IMR-90 (cell line): ENCODE measurements at regions not wholly inside any gene's neighbourhood (a gene's known extent, or its start where the extent isn't known, plus 50 kb on each side); places are given as distances from the start of the nearest gene placed in this dataset.

Experiments used
- ATAC-seq: fragments of 200-7000 bp; cut with Tn5 transposase; 2 replicates; pipeline ENCODE4 v1.9.1; 2020; ENCODE audit warnings: low read depth, mild to moderate bottlenecking, moderate library complexity
- BruUV-seq: library from RNA; stranded (reverse); fragments of 400-500 nt; replicated peaks from 2 replicates; lab custom pipeline; 2021; lab: Mats Ljungman, UMichigan
- CTCF ChIA-PET: fragments of 300-600 bp; formaldehyde crosslinking; extraction: SDS; loops from one replicate; lab custom pipeline; 2021; ENCODE audit warnings: antibody characterized with exemption; lab: Yijun Ruan, JAX
- POLR2A ChIA-PET: fragments of 300-600 bp; sonication (Branson Sonifier 250); formaldehyde crosslinking; loops from one replicate; lab custom pipeline; 2022; ENCODE audit warnings: antibody characterized with exemption; ENCODE audit not compliant: unreplicated experiment; lab: Charles Lee
- DNase-seq: peaks from one replicate; pipeline ENCODE4 v3.0.0; 2013
- H2AFZ ChIP-seq: replicated peaks from 2 replicates; pipeline ENCODE3; 2013; ENCODE audit warnings: low read length, mild to moderate bottlenecking; ENCODE audit not compliant: poor library complexity
- H2AK5ac ChIP-seq: 2 replicates; pipeline ENCODE4 v1.6.1; 2013; ENCODE audit warnings: low read depth, low read length, inconsistent platforms
- H2AK9ac ChIP-seq: replicated peaks from 2 replicates; pipeline ENCODE3; 2013; ENCODE audit warnings: mild to moderate bottlenecking, low read depth, low read length, moderate library complexity; ENCODE audit not compliant: poor library complexity
- H2BK120ac ChIP-seq: 2 replicates; pipeline ENCODE4 v1.6.1; 2013; ENCODE audit warnings: low read depth, low read length, inconsistent platforms
- H2BK15ac ChIP-seq: 3 replicates; pipeline ENCODE4 v1.6.1; 2013; ENCODE audit warnings: low read depth, low read length, inconsistent platforms
- H2BK20ac ChIP-seq: 2 replicates; pipeline ENCODE4 v1.6.1; 2013; ENCODE audit warnings: low read depth, mild to moderate bottlenecking, inconsistent platforms, low read length, moderate library complexity
- H2BK5ac ChIP-seq: 2 replicates; pipeline ENCODE4 v1.6.1; 2013; ENCODE audit warnings: mild to moderate bottlenecking, low read depth, low read length, inconsistent platforms; ENCODE audit not compliant: poor library complexity, severe bottlenecking
- H3K14ac ChIP-seq: replicated peaks from 2 replicates; pipeline ENCODE4 v1.6.1; 2013; ENCODE audit warnings: low read depth, low read length, inconsistent platforms
- H3K18ac ChIP-seq: 2 replicates; pipeline ENCODE4 v1.6.1; 2013; ENCODE audit warnings: low read depth, low read length, control low read depth
- H3K23ac ChIP-seq: 2 replicates; pipeline ENCODE4 v1.6.1; 2013; ENCODE audit warnings: low read depth, low read length, inconsistent platforms
- H3K27ac ChIP-seq: 2 replicates; pipeline ENCODE4 v1.5.1; 2013; ENCODE audit warnings: mild to moderate bottlenecking, control low read depth, low read length; ENCODE audit not compliant: insufficient read depth
- H3K27me3 ChIP-seq: 2 replicates; pipeline ENCODE4 v1.6.1; 2013; ENCODE audit warnings: low read length; ENCODE audit not compliant: control insufficient read depth, insufficient read depth
- H3K36me3 ChIP-seq: 2 replicates; pipeline ENCODE4 v1.6.1; 2013; ENCODE audit warnings: low read length, mixed read lengths; ENCODE audit not compliant: control insufficient read depth, insufficient read depth
- H3K4ac ChIP-seq: 2 replicates; pipeline ENCODE4 v1.6.1; 2013; ENCODE audit warnings: low read depth, low read length, inconsistent platforms
- H3K4me1 ChIP-seq: 2 replicates; pipeline ENCODE4 v1.6.1; 2013; ENCODE audit warnings: low read length, mixed read lengths; ENCODE audit not compliant: control insufficient read depth, insufficient read depth
- H3K4me2 ChIP-seq: 2 replicates; pipeline ENCODE4 v1.6.1; 2013; ENCODE audit warnings: low read depth, mild to moderate bottlenecking, control low read depth, low read length, moderate library complexity
- H3K4me3 ChIP-seq: 2 replicates; pipeline ENCODE4 v1.5.1; 2013; ENCODE audit warnings: low read depth, mild to moderate bottlenecking, control low read depth, low read length, moderate library complexity; ENCODE audit not compliant: insufficient read depth
- H3K56ac ChIP-seq: 2 replicates; pipeline ENCODE4 v1.6.1; 2013; ENCODE audit warnings: low read length, inconsistent platforms; ENCODE audit not compliant: insufficient read depth; ENCODE audit errors: extremely low read depth
- H3K79me1 ChIP-seq, 2 experiments: 2 replicates each; pipeline ENCODE4 v1.6.1; 2013; ENCODE audit warnings: low read length in 2 of 2, inconsistent platforms in 1 of 2, low read depth in 1 of 2
- H3K9ac ChIP-seq: 2 replicates; pipeline ENCODE4 v1.6.1; 2013; ENCODE audit warnings: low read depth, low read length, control low read depth
- H3K9me1 ChIP-seq: 2 replicates; pipeline ENCODE4 v1.6.1; 2013; ENCODE audit warnings: low read length, inconsistent platforms; ENCODE audit not compliant: insufficient read depth
- H3K9me3 ChIP-seq: 2 replicates; pipeline ENCODE4 v1.6.1; 2013; ENCODE audit warnings: low read length; ENCODE audit not compliant: control insufficient read depth, insufficient read depth
- H4K20me1 ChIP-seq: 2 replicates; pipeline ENCODE4 v1.6.1; 2013; ENCODE audit warnings: low read length, inconsistent platforms; ENCODE audit not compliant: insufficient read depth
- H4K5ac ChIP-seq: 2 replicates; pipeline ENCODE4 v1.6.1; 2013; ENCODE audit warnings: mild to moderate bottlenecking, low read depth, low read length, control low read depth
- H4K8ac ChIP-seq, 2 experiments: 2 replicates each; pipeline ENCODE4 v1.6.1; 2013; ENCODE audit warnings: low read depth in 2 of 2, low read length in 2 of 2, control low read depth in 1 of 2, inconsistent platforms in 1 of 2
- H4K91ac ChIP-seq: 2 replicates; pipeline ENCODE4 v1.6.1; 2013; ENCODE audit warnings: low read depth, low read length, inconsistent platforms; ENCODE audit not compliant: insufficient read depth
- CEBPB ChIP-seq: IDR thresholded peaks from 2 replicates; pipeline ENCODE4 v1.6.1; 2012; ENCODE audit warnings: low read depth, low read length, improper control_type of control experiment
- CHD1 ChIP-seq: IDR thresholded peaks from 2 replicates; pipeline ENCODE4 v1.6.1; 2012; ENCODE audit warnings: low read depth, low read length, improper control_type of control experiment
- MAZ ChIP-seq: IDR thresholded peaks from 2 replicates; pipeline ENCODE4 v1.6.1; 2012; ENCODE audit warnings: low read depth, mild to moderate bottlenecking, low read length, improper control_type of control experiment, moderate library complexity, borderline replicate concordance
- NFE2L2 ChIP-seq: fragments of 150-350 bp; IDR thresholded peaks from 2 replicates; pipeline ENCODE4 v1.6.1; 2016; ENCODE audit warnings: low read depth, mild to moderate bottlenecking, low read length
- RAD21 ChIP-seq: IDR thresholded peaks from 2 replicates; pipeline ENCODE4 v1.6.1; 2012; ENCODE audit warnings: low read length, improper control_type of control experiment
- RCOR1 ChIP-seq: IDR thresholded peaks from 2 replicates; pipeline ENCODE4 v1.6.1; 2012; ENCODE audit warnings: mild to moderate bottlenecking, low read length, improper control_type of control experiment; ENCODE audit not compliant: insufficient replicate concordance
- WGBS, 2 experiments: methylation state at CpG; one replicate each; pipeline versions ENCODE4 v1.1.5 to v1.1.7; 2013; ENCODE audit warnings: missing lambda C conversion rate in 2 of 2; ENCODE audit not compliant: insufficient read length in 1 of 2; ENCODE audit errors: extremely low coverage in 2 of 2; 5-methylcytosine and 5-hydroxymethylcytosine counted together
- dilution Hi-C: fragments of 300-500 bp; cut with HindIII; formaldehyde crosslinking; loops from one replicate; pipeline ENCODE4 v1.14.3; 2018; ENCODE audit warnings: low sequenced_read_pairs; ENCODE audit not compliant: unreplicated experiment
- in situ Hi-C: fragments of 300-500 bp; cut with MboI; formaldehyde crosslinking; loops from 3 replicates; pipeline ENCODE4 v1.14.3; 2019; ENCODE audit warnings: low sequenced_read_pairs, inconsistent platforms, mixed read lengths
- intact Hi-C: fragments of 100-400 bp; cut with micrococcal nuclease; formaldehyde crosslinking; loops from 2 replicates; pipeline ENCODE4 v1.10.0; 2022
- TF ChIP-seq, protein P1 (sequence below): conservative IDR thresholded peaks from 2 replicates; pipeline ENCODE4 v1.5.1; 2012; ENCODE audit warnings: mild to moderate bottlenecking, low read depth, low read length, improper control_type of control experiment

DNA sequence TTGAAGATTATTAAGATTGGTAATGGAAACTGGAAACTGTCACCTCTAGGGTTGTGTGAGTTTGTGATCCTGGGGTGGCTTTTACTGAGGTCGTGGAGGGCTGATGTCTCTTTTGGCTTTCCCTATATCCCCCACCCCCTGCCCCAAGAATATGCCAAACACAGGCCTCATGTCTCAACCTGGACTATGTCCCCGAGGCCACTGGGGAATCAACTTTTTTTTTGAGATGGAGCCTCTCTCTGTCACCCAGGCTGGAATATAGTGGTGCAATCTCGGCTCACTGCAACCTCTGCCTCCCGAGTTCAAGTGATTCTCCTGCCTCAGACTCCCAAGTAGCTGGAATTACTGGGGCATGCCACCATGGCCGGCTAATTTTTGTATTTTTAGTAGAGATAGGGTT is 83.3 kb upstream of the RALGAPA2 start:
- no peak overlapping the region for H2AFZ ChIP-seq
- no peak overlapping the region for H2BK120ac ChIP-seq
- dilution Hi-C loops = no loop called here
- H3K27me3 ChIP-seq = no peaks in the 10 kb centered on the region
- POLR2A ChIA-PET = no interaction called here
- H3K9me1 ChIP-seq = no peaks in the 10 kb centered on the region
- no peak overlapping the region for H3K14ac ChIP-seq
- H3K56ac ChIP-seq = no peak overlapping the region
- H3K4me3 ChIP-seq = no peak overlapping the region
- no peak overlapping the region for H2AK5ac ChIP-seq
- TF ChIP-seq MAZ (no peak), CEBPB (no peak), NFE2L2 (no peak), CHD1 (no peak), RCOR1 (no peak), RAD21 (no peak)
- TF ChIP-seq, protein P1, sequence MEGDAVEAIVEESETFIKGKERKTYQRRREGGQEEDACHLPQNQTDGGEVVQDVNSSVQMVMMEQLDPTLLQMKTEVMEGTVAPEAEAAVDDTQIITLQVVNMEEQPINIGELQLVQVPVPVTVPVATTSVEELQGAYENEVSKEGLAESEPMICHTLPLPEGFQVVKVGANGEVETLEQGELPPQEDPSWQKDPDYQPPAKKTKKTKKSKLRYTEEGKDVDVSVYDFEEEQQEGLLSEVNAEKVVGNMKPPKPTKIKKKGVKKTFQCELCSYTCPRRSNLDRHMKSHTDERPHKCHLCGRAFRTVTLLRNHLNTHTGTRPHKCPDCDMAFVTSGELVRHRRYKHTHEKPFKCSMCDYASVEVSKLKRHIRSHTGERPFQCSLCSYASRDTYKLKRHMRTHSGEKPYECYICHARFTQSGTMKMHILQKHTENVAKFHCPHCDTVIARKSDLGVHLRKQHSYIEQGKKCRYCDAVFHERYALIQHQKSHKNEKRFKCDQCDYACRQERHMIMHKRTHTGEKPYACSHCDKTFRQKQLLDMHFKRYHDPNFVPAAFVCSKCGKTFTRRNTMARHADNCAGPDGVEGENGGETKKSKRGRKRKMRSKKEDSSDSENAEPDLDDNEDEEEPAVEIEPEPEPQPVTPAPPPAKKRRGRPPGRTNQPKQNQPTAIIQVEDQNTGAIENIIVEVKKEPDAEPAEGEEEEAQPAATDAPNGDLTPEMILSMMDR = no peak
- DNase-seq (no peak), ATAC-seq (no peak)
- H3K9ac ChIP-seq = no peak overlapping the region
- H2AK9ac ChIP-seq = no peak overlapping the region
- CTCF ChIA-PET = no interaction called here
- intact Hi-C loops = no loop called here
- no peaks in the 10 kb centered on the region for H3K36me3 ChIP-seq
- in situ Hi-C loops = no loop called here
- no peak overlapping the region for H2BK20ac ChIP-seq
- no peak overlapping the region for H3K4ac ChIP-seq
- H3K4me1 ChIP-seq = no peaks in the 10 kb centered on the region
- H3K18ac ChIP-seq = no peak overlapping the region
- H3K4me2 ChIP-seq = no peak overlapping the region
- H4K20me1 ChIP-seq = no peaks in the 10 kb centered on the region
- H4K8ac ChIP-seq = no peak overlapping the region
- no CpG with 5 or more reads among the region's 5 CpGs for WGBS, 2 experiments
- BruUV-seq = no TSS peak
- H2BK15ac ChIP-seq = no peak overlapping the region
- H3K9me3 ChIP-seq = no peaks in the 10 kb centered on the region
- H2BK5ac ChIP-seq = no peak overlapping the region
- H4K91ac ChIP-seq = no peak overlapping the region
- H3K27ac ChIP-seq = no peak overlapping the region
- H4K5ac ChIP-seq = no peak overlapping the region
- H3K79me1 ChIP-seq = no peaks in the 10 kb centered on the region
- no peak overlapping the region for H3K23ac ChIP-seq
